ENCODE measurements at regions not wholly inside any gene's neighbourhood (a gene's known extent, or its start where the extent isn't known, plus 50 kb on each side); places are given as distances from the start of the nearest gene placed in this dataset.

- Histone ChIP-seq H3K4me1 (peaks cover 6% of the 10 kb centered on the region), H3K36me3 (replicated peaks in 1 of 2; ENCODE audit: insufficient read depth in 1 of 2, low read depth in 2 of 2) (no peaks in the 10 kb centered on the region), H3K4me3 (no peak overlapping the region), H3K9me3 (no peaks in the 10 kb centered on the region), H3K27ac (no peak overlapping the region), H3K27me3 (no peaks in the 10 kb centered on the region)
- DNase-seq (no peak), ATAC-seq (no peak)
- TF ChIP-seq POLR2A (IDR thresholded peaks at IDR 0.05) (no peak), CTCF (IDR thresholded peaks at IDR 0.05) (no peak)
- intact Hi-C loops (cut with DNase I): no loop called here
- 46 to 49% methylated on average over 6 of the region's 6 CpGs for WGBS, 2 donors
Observed at GRCh38 chr2:126811101-126811500, 87.6 kb upstream of the TEX51 start.

GRCh38 chr2:126817172-126817571 is 81.5 kb upstream of the TEX51 start:
- no peak for TF ChIP-seq POLR2A (IDR thresholded peaks at IDR 0.05)
- no peak for TF ChIP-seq CTCF (IDR thresholded peaks at IDR 0.05)
- intact Hi-C loops (cut with DNase I): no loop called here
- no peaks in the 10 kb centered on the region for H3K4me1 ChIP-seq
- no peaks in the 10 kb centered on the region for H3K36me3 ChIP-seq (replicated peaks in 1 of 2; ENCODE audit: insufficient read depth in 1 of 2, low read depth in 2 of 2)
- H3K9me3 ChIP-seq: no peaks in the 10 kb centered on the region
- WGBS, 2 donors: 60 to 66% methylated on average over 3 of the region's 3 CpGs
- DNase-seq (no peak), ATAC-seq (no peak)
- no peaks in the 10 kb centered on the region for H3K27me3 ChIP-seq
- no peak overlapping the region for H3K4me3 ChIP-seq
- H3K27ac ChIP-seq: no peak overlapping the region

- no peak overlapping the region for H3K27ac ChIP-seq
- WGBS, 2 donors: 67 to 87% methylated on average over 8 of the region's 8 CpGs
- H3K27me3 ChIP-seq: no peaks in the 10 kb centered on the region
- no peaks in the 10 kb centered on the region for H3K36me3 ChIP-seq (replicated peaks in 1 of 2; ENCODE audit: insufficient read depth in 1 of 2, low read depth in 2 of 2)
- ATAC-seq (no peak), DNase-seq (no peak)
- no peak for TF ChIP-seq CTCF (IDR thresholded peaks at IDR 0.05)
- TF ChIP-seq POLR2A (IDR thresholded peaks at IDR 0.05): no peak
- no peaks in the 10 kb centered on the region for H3K4me1 ChIP-seq
- no peak overlapping the region for H3K4me3 ChIP-seq
- no peaks in the 10 kb centered on the region for H3K9me3 ChIP-seq
- intact Hi-C loops (cut with DNase I): no loop called here
Observed at GRCh38 chr2:126822115-126822514, 76.6 kb upstream of the TEX51 start.

GRCh38 chr2:126822921-126823320 is 75.8 kb upstream of the TEX51 start:
- ATAC-seq: no peak
- H3K36me3 ChIP-seq (replicated peaks in 1 of 2; ENCODE audit: insufficient read depth in 1 of 2, low read depth in 2 of 2): no peaks in the 10 kb centered on the region
- H3K27me3 ChIP-seq: no peaks in the 10 kb centered on the region
- H3K27ac ChIP-seq: no peak overlapping the region
- TF ChIP-seq CTCF (IDR thresholded peaks at IDR 0.05) (no peak), POLR2A (IDR thresholded peaks at IDR 0.05) (no peak)
- no peak overlapping the region for H3K4me3 ChIP-seq
- no peaks in the 10 kb centered on the region for H3K9me3 ChIP-seq
- DNase-seq: no peak
- intact Hi-C loops (cut with DNase I): no loop called here
- no peaks in the 10 kb centered on the region for H3K4me1 ChIP-seq
- 63 to 72% methylated on average over 5 of the region's 5 CpGs for WGBS, 2 donors

GRCh38 chr2:126823951-126824350 is 74.7 kb upstream of the TEX51 start:
- Histone ChIP-seq H3K4me3 (no peak overlapping the region), H3K4me1 (no peaks in the 10 kb centered on the region), H3K27me3 (no peaks in the 10 kb centered on the region), H3K9me3 (no peaks in the 10 kb centered on the region), H3K27ac (no peak overlapping the region), H3K36me3 (replicated peaks in 1 of 2; ENCODE audit: insufficient read depth in 1 of 2, low read depth in 2 of 2) (no peaks in the 10 kb centered on the region)
- TF ChIP-seq CTCF (IDR thresholded peaks at IDR 0.05) (no peak), POLR2A (IDR thresholded peaks at IDR 0.05) (no peak)
- DNase-seq (no peak), ATAC-seq (no peak)
- 76 to 81% methylated on average over 3 of the region's 3 CpGs for WGBS, 2 donors
- intact Hi-C loops (cut with DNase I): no loop called here

All from body of pancreas (tissue), 4 donors.